ENCODE measurements at regions not wholly inside any gene's neighbourhood (a gene's known extent, or its start where the extent isn't known, plus 50 kb on each side); places are given as distances from the start of the nearest gene placed in this dataset.

GRCh38 chr12:128109636-128110035, 157.3 kb upstream of the TMEM132C start:
- no peak overlapping the region for H2AK5ac ChIP-seq (ENCODE audit: low read depth, low read length)
- CTCF ChIA-PET (ENCODE audit: partially characterized antibody): interaction anchor here (1.1 kb wide), 1 partner anchor 80 kb away, joined by 3 read pairs; no protein-coding TSS in a partner anchor
- H2BK20ac ChIP-seq (ENCODE audit: low read length): no peak overlapping the region
- no peak overlapping the region for H2BK12ac ChIP-seq (ENCODE audit: low read depth, low read length)
- no peak for DNase-seq (ENCODE audit: low read depth in 1 of 2, low spot score in 2 of 2)
- no peak overlapping the region for H2BK120ac ChIP-seq (replicated peaks; ENCODE audit: low read depth, low read length)
- no peak overlapping the region for H3K4me3 ChIP-seq (ENCODE audit: extremely low read depth in 1 of 4, insufficient read depth in 2 of 4, low read depth in 3 of 4, low read length in 4 of 4)
- no peak overlapping the region for H3K14ac ChIP-seq (ENCODE audit: insufficient read length)
- H3K18ac ChIP-seq (ENCODE audit: extremely low read depth, low read length): no peak overlapping the region; the same call in 1 of the 2 replicates
- H3K79me1 ChIP-seq (ENCODE audit: low read depth, low read length): no peaks in the 10 kb centered on the region
- H3K9ac ChIP-seq (replicated peaks in 1 of 4; ENCODE audit: extremely low read depth in 1 of 4, low read depth in 3 of 4, low read length in 3 of 4): no peak overlapping the region
- H3K23me2 ChIP-seq (ENCODE audit: low read depth, low read length): no peaks in the 10 kb centered on the region
- no peak overlapping the region for H3K23ac ChIP-seq (ENCODE audit: insufficient read length)
- no peaks in the 10 kb centered on the region for H3K36me3 ChIP-seq (ENCODE audit: control insufficient read depth in 2 of 4, insufficient read depth in 4 of 4, low read length in 3 of 4)
- no peak overlapping the region; the same call in 1 of the 2 replicates for H4K8ac ChIP-seq (ENCODE audit: extremely low read depth, insufficient read depth, low read length)
- TF ChIP-seq TAF1 (IDR thresholded peaks at IDR 0.05; ENCODE audit: low read depth, low read length): no peak
- no peak for TF ChIP-seq RXRA (IDR thresholded peaks at IDR 0.05; ENCODE audit: insufficient read depth, low read depth, low read length)
- no peak for TF ChIP-seq JUND (IDR thresholded peaks at IDR 0.05; ENCODE audit: low read length)
- no peak for TF ChIP-seq RFX5 (IDR thresholded peaks at IDR 0.05; ENCODE audit: borderline replicate concordance, low read depth, low read length)
- TF ChIP-seq ATF3 (IDR thresholded peaks at IDR 0.05; ENCODE audit: insufficient read depth, low read depth, low read length): no peak
- TF ChIP-seq YY1 (IDR thresholded peaks at IDR 0.05; ENCODE audit: low read depth, low read length): no peak
- no peak for TF ChIP-seq RNF2 (IDR thresholded peaks at IDR 0.05; ENCODE audit: borderline replicate concordance, low read depth, low read length, missing control alignments, poor library complexity, severe bottlenecking)
- no peak for TF ChIP-seq CEBPB (IDR thresholded peaks at IDR 0.05; ENCODE audit: low read depth, low read length)
- no peak for TF ChIP-seq CBX8 (IDR thresholded peaks at IDR 0.05; ENCODE audit: borderline replicate concordance, low read depth, low read length)
- TF ChIP-seq EZH2 (IDR thresholded peaks at IDR 0.05; ENCODE audit: low read depth, low read length, severe bottlenecking): no peak
- no peak for TF ChIP-seq CBX5 (IDR thresholded peaks at IDR 0.05; ENCODE audit: low read depth, low read length)
- TF ChIP-seq TEAD4 (IDR thresholded peaks at IDR 0.05; ENCODE audit: low read depth, low read length): no peak
- no peak for TF ChIP-seq ASH2L (IDR thresholded peaks at IDR 0.05; ENCODE audit: low read length)
- 93% methylated on average over 12 of the region's 12 CpGs; no CpG with 5 or more reads in 1 of the 2 experiments for WGBS, 2 experiments (ENCODE audit: extremely low coverage in 1 of 2, insufficient coverage in 1 of 2, insufficient read length in 1 of 2, insufficient replicate concordance in 2 of 2, low coverage in 1 of 2, low lambda C conversion rate in 2 of 2, missing lambda C conversion rate in 1 of 2)
- no peak overlapping the region for H3K4me2 ChIP-seq (ENCODE audit: insufficient read depth in 1 of 2, low read depth in 2 of 2, low read length in 2 of 2)
- POLR2A ChIA-PET (ENCODE audit: partially characterized antibody): no interaction called here
- H4K91ac ChIP-seq (replicated peaks; ENCODE audit: insufficient read length, low read length): no peak overlapping the region
- H4K20me1 ChIP-seq (replicated peaks in 1 of 2; ENCODE audit: control insufficient read depth in 1 of 2, insufficient read depth in 2 of 2, low read length in 2 of 2): no peaks in the 10 kb centered on the region
- no peaks in the 10 kb centered on the region for H3K9me3 ChIP-seq (ENCODE audit: insufficient read depth in 2 of 2, low read depth in 1 of 2, low read length in 1 of 2)
- no peak overlapping the region for H2AFZ ChIP-seq (ENCODE audit: low read length)
- no peak overlapping the region for H3K27ac ChIP-seq (ENCODE audit: low read depth, low read length)
- H2BK15ac ChIP-seq (ENCODE audit: low read length): no peak overlapping the region
- no peak overlapping the region for H2BK5ac ChIP-seq (ENCODE audit: low read depth, low read length)
- FAIRE-seq: no peak
- no peaks in the 10 kb centered on the region for H3K79me2 ChIP-seq (ENCODE audit: control insufficient read depth in 1 of 2, insufficient read depth in 2 of 2, low read length in 2 of 2)
- H3K4me1 ChIP-seq (replicated peaks in 1 of 4; ENCODE audit: control insufficient read depth in 3 of 4, insufficient read depth in 4 of 4, low read length in 3 of 4): peaks cover 0 to 7% (median 2%) of the 10 kb centered on the region in 4 experiments; a peak in 4 of 7 replicates
- H3K4ac ChIP-seq (replicated peaks; ENCODE audit: insufficient read length, low read depth, low read length): no peak overlapping the region
- H4K5ac ChIP-seq (ENCODE audit: insufficient read length, low read depth, low read length): no peak overlapping the region
- no peak overlapping the region for H3K56ac ChIP-seq (replicated peaks; ENCODE audit: insufficient read length, low read depth, low read length)
- H3K27me3 ChIP-seq (replicated peaks in 1 of 4; ENCODE audit: control insufficient read depth in 3 of 4, extremely low read depth in 1 of 4, insufficient read depth in 3 of 4, low read length in 3 of 4): no peaks in the 10 kb centered on the region
